GM18499 (cell line): ENCODE measurements at regions not wholly inside any gene's neighbourhood (a gene's known extent, or its start where the extent isn't known, plus 50 kb on each side); places are given as distances from the start of the nearest gene placed in this dataset.
"Not testable (repeated sequence)": the region's sequence is repeated elsewhere in the genome, so short reads cannot be mapped to it uniquely, and the experiment has no call there.

Experiments
- ATAC-seq: cut with Tn5 transposase; IDR thresholded peaks from one replicate; pipeline ENCODE4 v1.9.1; 2021; ENCODE audit warnings: moderate number of reproducible peaks; ENCODE audit not compliant: insufficient read depth, unreplicated experiment

DNA sequence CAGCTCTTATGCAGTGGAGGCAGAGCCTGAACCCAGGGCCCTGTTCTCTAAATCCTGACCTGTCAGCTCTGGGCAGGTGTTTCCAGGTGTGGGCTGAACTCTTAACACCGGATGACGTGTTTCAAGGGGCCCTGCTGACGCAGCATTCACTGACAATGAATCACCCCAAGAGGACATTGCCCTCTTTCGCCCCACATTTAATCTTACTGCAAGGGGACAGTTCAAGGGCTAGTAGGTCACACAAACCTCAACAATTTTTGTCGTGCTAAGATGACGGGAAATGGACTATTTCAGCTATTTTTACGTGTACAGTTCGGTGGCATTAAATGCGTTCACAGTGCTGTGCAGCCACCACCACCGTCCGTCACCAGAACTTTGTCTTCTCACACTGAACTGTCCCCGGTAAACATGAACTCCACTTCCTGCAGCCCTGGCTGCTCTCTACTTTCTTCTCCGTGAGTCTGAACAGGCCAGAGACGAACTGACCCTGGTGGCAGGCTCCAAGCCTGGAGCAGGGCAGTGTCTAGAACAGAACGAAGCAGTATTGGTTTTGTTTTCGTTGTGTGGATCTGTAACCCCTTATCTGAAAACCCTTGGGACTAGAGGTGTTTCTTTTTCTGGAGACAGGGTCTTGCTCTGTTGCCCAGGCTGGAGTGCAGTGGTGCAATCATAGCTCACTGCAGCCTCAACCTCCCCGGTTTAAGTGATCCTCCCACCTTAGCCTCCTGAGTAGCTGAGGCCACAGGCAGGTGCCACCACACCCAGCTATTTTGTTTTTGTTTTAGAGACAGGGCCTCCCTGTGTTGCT is 88.4 kb upstream of the CIBAR2 start:
- no peak for ATAC-seq

GRCh38 chr16:85201574-85201973 is 89.3 kb upstream of the CIBAR2 start:
- no peak for ATAC-seq

DNA sequence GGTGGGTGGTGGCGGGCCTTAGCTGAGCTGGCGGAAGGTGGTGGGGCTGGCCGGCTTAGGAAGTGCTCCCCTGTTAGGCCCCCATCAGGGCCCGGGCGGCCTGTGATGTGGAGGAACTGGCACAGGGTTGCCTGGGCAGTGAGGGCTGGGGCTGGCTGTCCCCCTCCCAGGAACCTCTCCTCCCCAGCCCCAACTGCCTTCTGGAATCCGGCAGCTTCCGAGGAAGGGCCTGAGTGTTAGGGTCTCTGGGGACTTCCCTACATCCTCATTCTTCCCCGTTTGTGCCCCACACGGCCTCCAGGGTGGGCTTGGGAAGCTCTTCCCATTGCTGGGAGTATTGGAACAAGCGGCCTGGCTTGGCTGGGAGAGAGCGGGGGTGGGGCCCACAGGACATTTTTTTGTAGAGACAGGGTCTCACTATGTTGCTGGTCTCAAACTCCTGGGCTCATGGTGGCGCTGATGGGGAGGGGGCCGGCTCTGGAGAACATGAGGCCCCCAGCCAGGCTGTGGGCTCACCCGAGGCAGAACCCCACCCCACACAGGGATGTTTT is 89.9 kb upstream of the CIBAR2 start:
- ATAC-seq, result no peak

DNA sequence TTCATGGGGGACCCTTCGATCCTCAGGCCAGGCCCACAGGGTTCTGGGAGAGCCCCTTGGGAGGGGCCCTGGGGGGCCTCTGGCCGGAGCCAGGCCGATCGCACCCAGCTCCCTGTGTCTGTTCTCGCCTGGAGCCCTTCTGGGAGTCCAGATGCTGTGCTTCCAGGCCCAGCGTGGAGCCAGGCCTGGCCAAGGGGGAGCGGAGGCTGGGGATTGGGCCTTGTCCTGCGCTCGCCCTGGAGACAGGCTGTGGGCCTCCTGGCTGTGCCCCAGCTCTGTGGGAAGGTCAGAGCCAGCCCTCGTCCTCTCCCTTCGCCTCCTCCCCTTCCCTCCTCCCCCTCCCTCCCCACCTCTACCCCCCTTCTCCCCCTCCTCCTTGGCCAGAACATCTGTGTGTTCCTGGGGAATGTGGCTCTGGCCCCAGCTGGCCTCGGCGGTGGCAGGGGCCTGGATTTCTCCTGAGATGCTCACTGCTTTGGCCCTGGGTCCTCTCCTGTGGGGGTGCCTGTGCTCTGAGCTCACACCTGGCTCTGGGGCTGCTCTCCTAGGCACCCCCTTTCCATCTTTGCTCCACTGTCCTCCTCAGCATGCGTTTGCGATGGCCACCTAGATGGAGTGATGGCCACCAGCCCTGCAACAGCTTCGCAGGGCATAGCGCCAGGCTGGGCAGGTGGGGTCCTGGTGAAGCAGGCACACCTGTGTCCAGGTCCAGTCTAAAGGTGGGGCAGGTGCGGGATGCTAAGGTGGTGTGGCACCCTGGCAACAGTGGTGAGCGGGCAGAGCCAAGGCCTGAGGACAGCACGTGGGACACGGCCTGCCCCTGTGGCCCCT is 90.6 kb upstream of the CIBAR2 start:
- ATAC-seq, result no peak

- no peak for ATAC-seq
Observed at GRCh38 chr16:85203462-85203813, 91.2 kb upstream of the CIBAR2 start.

DNA sequence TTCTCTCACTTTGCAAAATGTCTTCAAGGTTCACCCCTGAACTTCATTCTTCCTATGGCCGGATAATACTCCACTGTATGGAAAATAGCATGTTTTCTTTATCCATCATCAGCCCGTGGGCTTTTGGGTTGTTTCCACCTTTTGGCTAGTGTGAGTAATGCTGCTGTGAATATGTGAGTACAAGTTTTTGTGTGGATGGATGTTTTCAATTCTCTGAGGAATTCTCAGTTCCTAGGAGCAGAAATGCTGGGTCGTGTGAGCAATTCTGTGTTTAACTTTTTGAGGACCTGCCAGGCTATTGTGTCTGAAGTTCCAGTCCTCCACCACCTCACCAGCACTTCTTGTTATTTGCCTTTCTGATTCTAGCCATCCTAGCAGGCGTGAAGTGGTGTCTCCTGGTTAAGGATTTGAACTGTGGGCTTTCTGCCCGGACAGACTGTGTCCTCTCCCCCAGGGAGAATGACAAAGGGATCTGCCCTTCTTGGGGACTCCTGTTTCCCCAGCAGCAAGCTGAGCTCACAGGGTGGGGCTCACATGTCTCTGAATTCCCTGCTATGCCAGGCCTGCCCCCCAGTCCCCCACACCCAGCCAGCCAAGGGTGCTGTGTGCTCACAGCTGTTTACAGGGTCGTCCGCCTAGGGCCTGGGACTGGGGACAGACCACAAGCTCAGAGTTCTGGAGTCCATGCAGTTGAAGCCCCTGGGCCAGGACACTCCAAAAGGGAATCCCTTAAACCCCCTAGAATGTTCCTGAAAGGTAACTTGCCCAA is 92.2 kb upstream of the CIBAR2 start:
- ATAC-seq, result no peak

GRCh38 chr16:85205257-85205656 is 93.0 kb upstream of the CIBAR2 start:
- ATAC-seq, result not testable (repeated sequence)

- ATAC-seq, result no peak
Observed at GRCh38 chr16:85205747-85206471, 93.6 kb upstream of the CIBAR2 start.

DNA sequence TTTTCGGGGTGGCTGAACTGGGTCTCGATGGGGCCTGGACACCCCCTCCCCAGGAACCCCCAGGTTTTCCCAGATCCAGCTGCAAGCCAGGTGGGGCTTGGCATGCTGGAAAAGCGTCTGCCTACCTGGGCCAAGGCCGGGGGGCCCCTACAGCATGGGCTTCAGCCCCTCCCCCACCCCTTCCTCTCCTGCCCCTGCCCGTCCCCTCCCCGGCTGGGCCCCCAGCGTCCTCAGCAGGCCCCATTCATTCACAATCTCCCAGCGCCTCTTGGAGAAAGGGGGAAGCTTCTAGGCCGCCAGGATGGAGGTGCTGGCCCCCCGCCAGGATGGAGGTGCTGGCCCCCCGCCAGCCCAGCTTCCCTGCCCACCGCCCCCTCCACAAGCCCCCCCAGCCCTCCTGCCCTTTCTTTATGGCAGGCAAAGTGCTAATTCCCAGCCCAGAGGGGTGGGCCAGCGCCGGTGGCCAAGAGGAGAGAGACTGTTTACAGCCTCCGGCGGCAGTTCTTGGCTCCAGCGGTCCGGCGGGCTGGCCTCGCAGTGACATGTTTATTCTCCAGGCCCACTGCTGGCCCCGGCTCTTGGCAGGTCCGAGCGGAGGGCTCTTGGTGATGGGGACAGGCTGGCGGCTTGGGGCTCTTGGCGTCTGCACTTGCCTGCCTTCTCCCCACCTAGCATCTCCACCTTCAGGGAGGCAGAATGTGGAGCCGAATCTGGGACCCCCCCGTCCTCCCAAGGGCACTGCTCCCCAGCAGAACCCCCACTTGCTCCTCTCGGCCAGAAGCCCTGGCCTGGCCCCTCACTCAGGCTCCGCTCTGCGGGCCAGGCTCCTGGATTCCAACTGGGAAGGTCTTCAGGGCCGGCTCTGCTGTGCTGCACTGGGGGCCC is 94.4 kb upstream of the CIBAR2 start:
- ATAC-seq, result no peak

DNA sequence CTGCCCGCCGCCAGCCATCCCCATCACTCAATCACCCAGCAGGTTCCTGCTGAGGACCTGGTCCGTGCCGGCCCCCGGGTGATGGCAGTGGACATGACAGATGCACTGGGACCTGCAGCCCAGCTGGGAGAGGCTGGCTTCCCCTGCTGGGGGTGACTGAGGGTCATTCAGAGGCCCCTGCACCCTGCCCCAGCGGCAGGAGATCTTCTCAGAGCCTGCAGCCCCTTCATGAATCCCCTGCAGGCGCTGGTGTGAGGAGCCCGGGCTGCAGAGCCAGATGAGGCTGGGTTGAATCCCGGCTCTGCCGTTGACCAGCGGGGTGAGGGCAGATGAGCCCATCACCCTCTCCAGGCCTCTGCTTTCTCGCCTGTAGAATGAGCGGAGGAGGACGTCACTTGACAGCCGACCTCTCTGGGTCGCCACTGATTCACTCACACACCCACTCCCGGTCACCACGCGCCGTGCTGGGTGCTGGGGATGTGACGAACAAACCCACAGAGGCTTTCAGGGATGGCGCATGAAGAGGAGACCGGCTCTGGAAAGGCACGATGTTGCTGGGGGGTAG is 95.2 kb upstream of the CIBAR2 start:
- ATAC-seq, result no peak

DNA sequence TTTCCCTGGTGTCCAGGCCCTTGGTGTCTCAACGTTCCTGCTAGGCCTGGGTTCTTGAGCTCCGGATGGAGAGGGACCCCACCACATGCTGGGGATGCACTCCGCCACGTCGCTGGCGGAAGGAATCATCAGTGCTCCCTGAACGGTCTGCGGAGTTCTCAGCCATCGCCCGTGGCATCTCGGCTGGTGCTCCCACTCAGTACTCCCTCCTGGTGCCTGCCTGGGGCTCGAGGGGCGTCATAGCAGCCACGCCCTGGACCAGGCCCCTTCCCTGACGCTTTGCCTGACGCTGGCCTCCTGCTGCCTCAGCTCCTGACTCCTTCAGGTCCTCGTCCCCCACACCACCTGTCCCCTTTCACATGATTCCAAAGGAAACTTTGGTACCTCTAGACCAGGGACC is 95.9 kb upstream of the CIBAR2 start:
- ATAC-seq, result no peak

DNA sequence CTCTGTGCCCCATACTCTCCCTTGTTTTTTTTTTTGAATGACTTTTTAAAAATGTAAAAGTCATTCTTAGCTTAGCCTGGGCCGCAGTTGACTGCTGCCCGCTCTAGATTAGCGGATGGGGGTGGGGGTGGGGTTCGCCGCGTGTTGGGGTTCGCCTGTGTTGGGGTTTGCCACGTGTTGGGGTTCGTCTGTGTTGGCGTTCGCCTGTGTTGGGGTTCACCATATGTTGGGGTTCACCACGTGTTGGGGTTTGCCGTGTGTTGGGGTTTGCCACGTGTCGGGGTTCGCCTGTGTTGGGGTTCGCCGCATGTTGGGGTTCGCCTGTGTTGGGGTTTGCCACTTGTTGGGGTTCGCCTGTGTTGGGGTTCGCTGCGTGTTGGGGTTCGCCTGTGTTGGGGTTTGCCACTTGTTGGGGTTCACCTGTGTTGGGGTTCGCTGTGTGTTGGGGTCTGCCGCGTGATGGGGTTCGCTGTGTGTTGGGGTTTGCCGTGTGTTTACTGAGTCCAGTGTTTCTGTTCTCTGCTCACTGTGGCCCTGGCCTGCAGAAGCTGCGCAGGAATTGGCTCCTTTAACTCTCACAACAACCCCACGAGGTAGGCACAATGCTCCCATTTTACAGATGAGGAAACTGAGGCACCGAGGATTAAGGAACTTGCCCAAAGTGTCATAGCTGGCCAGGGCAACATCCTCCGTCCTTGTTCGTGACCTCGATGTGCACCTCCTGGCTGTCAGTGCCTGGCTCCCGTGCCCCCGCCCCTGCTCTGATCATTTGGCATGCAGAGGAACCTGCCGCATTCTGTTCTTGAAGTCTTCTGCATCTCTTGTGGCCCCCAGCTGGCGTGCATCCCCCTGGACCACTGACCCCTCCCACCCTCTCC is 96.6 kb upstream of the CIBAR2 start:
- ATAC-seq, result no peak

DNA sequence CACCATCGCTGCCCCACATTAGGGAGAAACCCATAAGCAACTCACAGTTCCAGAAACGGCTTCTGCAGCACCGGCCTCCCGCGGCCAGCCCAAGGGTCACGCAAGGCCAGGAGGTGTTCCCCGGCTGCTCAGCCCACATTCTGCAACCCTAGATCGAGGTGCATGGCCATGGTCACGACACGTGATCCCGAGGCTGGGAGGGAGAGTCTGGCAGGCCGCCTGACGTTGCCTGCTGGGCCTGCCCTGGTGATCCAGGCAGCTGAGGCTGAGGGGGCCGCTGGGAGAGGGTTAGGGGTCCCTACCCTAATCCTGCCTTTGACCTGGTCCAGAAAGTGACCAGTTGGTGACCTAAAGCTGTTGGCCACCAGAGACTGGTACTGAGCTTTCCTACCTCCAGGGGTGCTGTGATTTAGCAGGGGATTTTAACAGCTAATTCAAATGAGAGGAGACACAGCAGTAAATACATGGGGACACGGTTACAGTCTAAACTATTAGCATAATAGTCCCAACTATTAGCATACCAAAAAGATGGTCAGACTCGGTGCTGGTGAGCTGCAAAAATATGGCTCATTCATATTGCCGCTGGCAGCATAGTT is 97.4 kb upstream of the CIBAR2 start:
- ATAC-seq, result no peak

DNA sequence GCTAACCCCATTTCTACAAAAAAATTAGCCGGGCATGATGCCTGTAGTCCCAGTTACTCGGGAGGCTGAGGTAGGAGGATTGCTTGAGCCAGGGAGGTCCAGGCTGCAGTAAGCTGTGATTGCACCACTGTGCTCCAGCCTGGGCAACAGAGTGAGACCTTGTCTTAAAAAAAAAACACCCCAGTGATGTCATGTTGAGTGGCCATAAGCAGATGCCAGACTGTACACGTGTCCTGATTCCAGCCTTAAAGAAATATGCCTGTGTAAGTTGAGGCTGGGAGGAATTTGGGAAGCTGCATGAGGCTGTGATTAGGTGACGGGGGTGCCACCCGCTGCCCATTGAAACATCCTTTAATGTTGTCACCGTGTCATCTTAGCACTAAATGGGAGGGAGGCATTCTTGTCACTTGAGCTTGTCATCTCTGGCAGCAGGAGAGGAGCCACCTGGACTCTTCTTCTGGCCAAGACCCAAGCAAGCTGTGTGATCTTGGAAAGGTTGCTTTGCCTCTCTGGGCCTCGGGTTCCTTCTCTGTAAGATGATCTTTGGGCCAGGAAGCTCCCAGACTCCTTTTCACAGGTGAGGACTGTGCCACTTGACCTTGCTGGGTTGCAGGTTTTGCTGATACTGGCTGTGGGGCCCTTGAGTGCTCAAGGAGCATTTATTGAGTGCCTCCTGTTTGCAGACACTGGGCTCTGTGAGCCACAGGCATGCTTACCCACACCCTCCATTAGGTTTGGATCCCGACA is 98.3 kb upstream of the CIBAR2 start:
- ATAC-seq, result no peak

- ATAC-seq, result no peak
Observed at GRCh38 chr16:85211271-85211801, 99.1 kb upstream of the CIBAR2 start.

- no peak for ATAC-seq
Observed at GRCh38 chr16:85213926-85214675, 101.8 kb upstream of the CIBAR2 start.
